ENCODE measurements at regions not wholly inside any gene's neighbourhood (a gene's known extent, or its start where the extent isn't known, plus 50 kb on each side); places are given as distances from the start of the nearest gene placed in this dataset.

DNA sequence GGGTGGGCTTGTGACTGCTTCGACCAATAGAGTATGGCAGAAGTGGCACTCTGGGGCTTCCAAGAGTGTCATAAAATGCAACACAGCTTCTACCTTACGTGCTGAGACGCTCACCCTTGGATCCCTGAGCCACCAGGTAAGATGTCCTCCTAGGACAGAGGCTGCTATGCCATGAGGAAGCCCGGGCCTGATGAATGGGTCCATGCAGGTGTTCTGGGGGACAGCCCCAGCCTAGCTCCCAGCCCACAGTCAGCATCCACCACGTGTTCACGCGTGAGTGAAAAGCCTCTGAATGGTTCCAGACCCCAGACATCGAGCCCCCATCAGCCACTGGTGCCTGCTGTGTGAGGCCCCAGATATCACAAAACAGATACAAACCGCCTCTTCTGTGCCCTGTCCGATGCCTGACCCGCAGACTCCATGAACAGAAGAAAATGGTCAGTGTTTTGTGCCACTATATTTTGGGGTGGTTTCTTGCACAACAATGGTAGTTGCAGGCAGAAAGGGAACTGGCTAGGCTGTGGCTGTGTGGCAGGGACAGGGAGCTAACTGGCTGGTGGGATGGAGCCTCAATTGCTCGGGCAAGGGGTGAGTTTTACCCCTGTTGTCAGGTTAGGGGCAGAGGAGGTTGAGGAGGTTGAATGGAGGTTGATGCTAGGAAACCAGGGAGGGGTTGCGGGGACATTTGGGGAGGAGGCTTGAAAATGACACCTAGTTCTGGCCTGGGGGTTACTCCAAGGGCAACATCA lies 92.2 kb downstream of the LINGO1 start:
- intact Hi-C loops (cut with micrococcal nuclease): loop anchor here (5.0 kb wide), 1 partner anchor 568 kb away; no protein-coding TSS in a partner anchor
- BruUV-seq (replicated peaks): no TSS peak
- Histone ChIP-seq H3K4me1 (ENCODE audit: control insufficient read depth, extremely low read depth, insufficient read depth, low read length) (peaks cover 8% of the 10 kb centered on the region), H3K27me3 (ENCODE audit: control insufficient read depth in 2 of 2, insufficient read depth in 2 of 2, low read length in 2 of 2) (peaks cover 0 to 2% of the 10 kb centered on the region in 2 experiments), H3K9ac (replicated peaks; ENCODE audit: extremely low read depth, insufficient read depth, low read length) (no peak overlapping the region), H3K4me3 (replicated peaks in 1 of 3; ENCODE audit: insufficient read depth in 1 of 3, low read depth in 1 of 3, low read length in 3 of 3) (no peak overlapping the region), H3K27ac (ENCODE audit: insufficient read depth, low read depth, low read length) (no peak overlapping the region), H3K9me3 (replicated peaks; ENCODE audit: control insufficient read depth, insufficient read depth, low read length) (no peaks in the 10 kb centered on the region), H3K9me1 (replicated peaks; ENCODE audit: control insufficient read depth, extremely low read depth, insufficient read depth, low read length) (no peaks in the 10 kb centered on the region), H2AFZ (ENCODE audit: low read depth, low read length) (no peak overlapping the region), H3K4me2 (ENCODE audit: insufficient read depth, low read length) (no peak overlapping the region), H3K79me2 (ENCODE audit: control insufficient read depth, insufficient read depth, low read length) (no peaks in the 10 kb centered on the region), H4K20me1 (replicated peaks; ENCODE audit: control insufficient read depth, extremely low read depth, insufficient read depth, low read length) (no peaks in the 10 kb centered on the region), H3K36me3 (ENCODE audit: control insufficient read depth in 2 of 2, extremely low read depth in 1 of 2, insufficient read depth in 2 of 2, low read length in 2 of 2) (no peaks in the 10 kb centered on the region)
- TF ChIP-seq, protein P1, sequence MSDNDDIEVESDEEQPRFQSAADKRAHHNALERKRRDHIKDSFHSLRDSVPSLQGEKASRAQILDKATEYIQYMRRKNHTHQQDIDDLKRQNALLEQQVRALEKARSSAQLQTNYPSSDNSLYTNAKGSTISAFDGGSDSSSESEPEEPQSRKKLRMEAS (IDR thresholded peaks at IDR 0.05; ENCODE audit: insufficient read depth, insufficient read length): no peak
- TF ChIP-seq POLR2A (IDR thresholded peaks at IDR 0.05; ENCODE audit: low read depth, low read length): no peak
- FAIRE-seq: no peak
- DNase-seq (ENCODE audit: low read depth, low spot score): no peak
- CTCF ChIA-PET: interaction anchor here (1.0 to 7.1 kb wide), 9 partner anchors 8 to 516 kb away, joined by 3 to 256 read pairs (median 87); no protein-coding TSS in a partner anchor
- dilution Hi-C loops (cut with MboI; ENCODE audit: extremely low pct_ligation_motif_present, low sequenced_read_pairs): no loop called here
- POLR2A ChIA-PET: no interaction called here

DNA sequence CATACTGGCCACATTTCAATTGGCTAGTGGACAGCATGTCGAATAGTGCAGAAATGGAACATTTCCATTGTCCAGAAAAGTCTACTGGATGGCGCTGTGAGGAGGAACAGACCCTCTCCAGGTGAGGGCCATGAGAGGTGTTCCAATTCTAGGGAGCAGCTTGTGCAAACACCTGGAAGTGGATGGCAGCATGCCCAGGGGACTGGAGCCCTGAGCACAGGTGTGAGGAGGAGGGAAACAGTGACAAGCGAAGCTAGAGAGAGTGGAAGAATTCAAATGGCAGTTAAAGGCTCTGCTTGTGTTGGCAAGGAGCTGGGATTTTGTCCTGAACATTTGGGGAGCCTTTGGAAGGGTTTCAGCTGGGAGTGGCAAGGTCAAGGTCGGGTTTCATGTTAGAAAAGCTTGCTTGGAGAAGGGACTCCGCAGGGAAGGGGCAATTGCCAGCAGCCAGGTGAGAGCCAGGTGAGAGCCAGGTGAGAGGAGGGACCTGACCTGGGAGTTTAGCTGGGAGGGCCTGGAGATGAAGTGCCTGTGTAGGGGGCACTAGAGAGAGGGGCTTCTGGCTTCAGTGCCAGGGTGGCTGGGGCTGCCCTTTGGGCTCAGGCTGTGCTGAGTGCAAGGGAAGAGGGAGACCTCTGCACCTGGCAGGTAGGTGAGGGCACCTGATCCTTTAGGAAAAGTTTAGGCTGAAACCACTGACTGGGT lies 93.8 kb downstream of the LINGO1 start:
- CTCF ChIA-PET: interaction anchor here (1.1 to 6.9 kb wide), 6 partner anchors 31 to 565 kb away, joined by 4 to 149 read pairs (median 5); no protein-coding TSS in a partner anchor
- Histone ChIP-seq H3K9me3 (replicated peaks; ENCODE audit: control insufficient read depth, insufficient read depth, low read length) (no peaks in the 10 kb centered on the region), H3K9ac (replicated peaks; ENCODE audit: extremely low read depth, insufficient read depth, low read length) (no peak overlapping the region), H3K4me1 (ENCODE audit: control insufficient read depth, extremely low read depth, insufficient read depth, low read length) (peaks cover 8% of the 10 kb centered on the region), H3K36me3 (ENCODE audit: control insufficient read depth in 2 of 2, extremely low read depth in 1 of 2, insufficient read depth in 2 of 2, low read length in 2 of 2) (no peaks in the 10 kb centered on the region), H3K27ac (ENCODE audit: insufficient read depth, low read depth, low read length) (no peak overlapping the region), H2AFZ (ENCODE audit: low read depth, low read length) (no peak overlapping the region), H4K20me1 (replicated peaks; ENCODE audit: control insufficient read depth, extremely low read depth, insufficient read depth, low read length) (no peaks in the 10 kb centered on the region), H3K4me3 (replicated peaks in 1 of 3; ENCODE audit: insufficient read depth in 1 of 3, low read depth in 1 of 3, low read length in 3 of 3) (no peak overlapping the region), H3K79me2 (ENCODE audit: control insufficient read depth, insufficient read depth, low read length) (no peaks in the 10 kb centered on the region), H3K9me1 (replicated peaks; ENCODE audit: control insufficient read depth, extremely low read depth, insufficient read depth, low read length) (no peaks in the 10 kb centered on the region), H3K27me3 (ENCODE audit: control insufficient read depth in 2 of 2, insufficient read depth in 2 of 2, low read length in 2 of 2) (peaks cover 0 to 2% of the 10 kb centered on the region in 2 experiments), H3K4me2 (ENCODE audit: insufficient read depth, low read length) (no peak overlapping the region)
- POLR2A ChIA-PET: no interaction called here
- FAIRE-seq (no peak), DNase-seq (ENCODE audit: low read depth, low spot score) (no peak)
- BruUV-seq (replicated peaks): no TSS peak
- intact Hi-C loops (cut with micrococcal nuclease): no loop called here
- dilution Hi-C loops (cut with MboI; ENCODE audit: extremely low pct_ligation_motif_present, low sequenced_read_pairs): no loop called here
- TF ChIP-seq, protein P2, sequence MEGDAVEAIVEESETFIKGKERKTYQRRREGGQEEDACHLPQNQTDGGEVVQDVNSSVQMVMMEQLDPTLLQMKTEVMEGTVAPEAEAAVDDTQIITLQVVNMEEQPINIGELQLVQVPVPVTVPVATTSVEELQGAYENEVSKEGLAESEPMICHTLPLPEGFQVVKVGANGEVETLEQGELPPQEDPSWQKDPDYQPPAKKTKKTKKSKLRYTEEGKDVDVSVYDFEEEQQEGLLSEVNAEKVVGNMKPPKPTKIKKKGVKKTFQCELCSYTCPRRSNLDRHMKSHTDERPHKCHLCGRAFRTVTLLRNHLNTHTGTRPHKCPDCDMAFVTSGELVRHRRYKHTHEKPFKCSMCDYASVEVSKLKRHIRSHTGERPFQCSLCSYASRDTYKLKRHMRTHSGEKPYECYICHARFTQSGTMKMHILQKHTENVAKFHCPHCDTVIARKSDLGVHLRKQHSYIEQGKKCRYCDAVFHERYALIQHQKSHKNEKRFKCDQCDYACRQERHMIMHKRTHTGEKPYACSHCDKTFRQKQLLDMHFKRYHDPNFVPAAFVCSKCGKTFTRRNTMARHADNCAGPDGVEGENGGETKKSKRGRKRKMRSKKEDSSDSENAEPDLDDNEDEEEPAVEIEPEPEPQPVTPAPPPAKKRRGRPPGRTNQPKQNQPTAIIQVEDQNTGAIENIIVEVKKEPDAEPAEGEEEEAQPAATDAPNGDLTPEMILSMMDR (IDR thresholded peaks at IDR 0.05; ENCODE audit: extremely low read depth in 1 of 2, insufficient read depth in 1 of 2, low read depth in 1 of 2, low read length in 2 of 2): no peak
- no peak for TF ChIP-seq GATA2 (IDR thresholded peaks at IDR 0.05; ENCODE audit: insufficient read depth, insufficient read length, low read depth, low read length)
- TF ChIP-seq MYC (IDR thresholded peaks at IDR 0.05; ENCODE audit: low read depth, low read length): no peak
- TF ChIP-seq POLR2AphosphoS5 (IDR thresholded peaks at IDR 0.05; ENCODE audit: insufficient read depth, low read depth, low read length): no peak
- TF ChIP-seq, protein P1 (IDR thresholded peaks at IDR 0.05; ENCODE audit: insufficient read depth, insufficient read length): no peak
- TF ChIP-seq FOS (IDR thresholded peaks at IDR 0.05; ENCODE audit: borderline replicate concordance, insufficient read depth, low read length): no peak
- TF ChIP-seq JUN (IDR thresholded peaks at IDR 0.05; ENCODE audit: borderline replicate concordance, insufficient read depth, insufficient read length, low read depth): no peak
- TF ChIP-seq POLR2A (IDR thresholded peaks at IDR 0.05; ENCODE audit: low read depth, low read length): no peak
- no peak for TF ChIP-seq EZH2 (IDR thresholded peaks at IDR 0.05; ENCODE audit: borderline replicate concordance, low read depth, low read length, severe bottlenecking)

Measured in endothelial cell of umbilical vein (primary cell).